ENCODE measurements at regions not wholly inside any gene's neighbourhood (a gene's known extent, or its start where the extent isn't known, plus 50 kb on each side); places are given as distances from the start of the nearest gene placed in this dataset.
A peak's percentile ranks its signal among the peaks of the same experiment; 100 is the strongest.

GRCh38 chr2:67476809-67477790 is 80.0 kb downstream of the ETAA1 start:
- DNase-seq (ENCODE audit: low spot score in 2 of 2): no peak
- TF ChIP-seq EP300 (IDR thresholded peaks at IDR 0.05): no peak
- TF ChIP-seq CTCF (IDR thresholded peaks at IDR 0.05): peak in 1 of 5 experiments; percentile 6
- TF ChIP-seq POLR2A (IDR thresholded peaks at IDR 0.05): no peak
- no peaks in the 10 kb centered on the region for H3K36me3 ChIP-seq
- H3K27ac ChIP-seq: no peak overlapping the region
- H3K4me1 ChIP-seq: peaks cover 0 to 11% (median 0%) of the 10 kb centered on the region in 4 donors
- WGBS, 2 donors: 18 to 27% methylated on average over 9 of the region's 9 CpGs
- H3K9me3 ChIP-seq: no peaks in the 10 kb centered on the region
- H3K4me3 ChIP-seq: no peak overlapping the region
- H3K27me3 ChIP-seq: no peaks in the 10 kb centered on the region

- no peaks in the 10 kb centered on the region for H3K9me3 ChIP-seq
- no peak overlapping the region for H3K4me3 ChIP-seq
- no peaks in the 10 kb centered on the region for H3K36me3 ChIP-seq
- no peak overlapping the region for H3K27ac ChIP-seq
- H3K4me1 ChIP-seq: peaks cover 0 to 11% (median 0%) of the 10 kb centered on the region in 4 donors
- TF ChIP-seq CTCF (IDR thresholded peaks at IDR 0.05) (no peak), EP300 (IDR thresholded peaks at IDR 0.05) (no peak), POLR2A (IDR thresholded peaks at IDR 0.05) (no peak)
- WGBS, 2 donors: 33 to 38% methylated on average over 1 of the region's 1 CpG
- H3K27me3 ChIP-seq: no peaks in the 10 kb centered on the region
- DNase-seq (ENCODE audit: low spot score in 2 of 2): no peak
Measured at GRCh38 chr2:67479261-67479660, 82.1 kb downstream of the ETAA1 start.

GRCh38 chr2:67485431-67485830 is 88.3 kb downstream of the ETAA1 start:
- H3K27me3 ChIP-seq: no peaks in the 10 kb centered on the region
- H3K9me3 ChIP-seq: no peaks in the 10 kb centered on the region
- 35 to 46% methylated on average over 2 of the region's 2 CpGs for WGBS, 2 donors
- no peaks in the 10 kb centered on the region for H3K4me1 ChIP-seq
- DNase-seq (ENCODE audit: low spot score in 2 of 2): no peak
- H3K27ac ChIP-seq: no peak overlapping the region
- H3K4me3 ChIP-seq: no peak overlapping the region
- H3K36me3 ChIP-seq: no peaks in the 10 kb centered on the region
- no peak for TF ChIP-seq EP300 (IDR thresholded peaks at IDR 0.05)
- no peak for TF ChIP-seq CTCF (IDR thresholded peaks at IDR 0.05)
- no peak for TF ChIP-seq POLR2A (IDR thresholded peaks at IDR 0.05)

GRCh38 chr2:67486041-67486796 is 89.1 kb downstream of the ETAA1 start:
- H3K27ac ChIP-seq: no peak overlapping the region
- no peaks in the 10 kb centered on the region for H3K9me3 ChIP-seq
- WGBS, 2 donors: 79 to 100% methylated on average over 1 of the region's 1 CpG
- TF ChIP-seq POLR2A (IDR thresholded peaks at IDR 0.05): no peak
- no peak for TF ChIP-seq CTCF (IDR thresholded peaks at IDR 0.05)
- TF ChIP-seq EP300 (IDR thresholded peaks at IDR 0.05): no peak
- DNase-seq (ENCODE audit: low spot score in 2 of 2): no peak
- no peaks in the 10 kb centered on the region for H3K27me3 ChIP-seq
- no peaks in the 10 kb centered on the region for H3K36me3 ChIP-seq
- no peak overlapping the region for H3K4me3 ChIP-seq
- no peaks in the 10 kb centered on the region for H3K4me1 ChIP-seq

GRCh38 chr2:67487993-67488392 is 90.9 kb downstream of the ETAA1 start:
- WGBS, 2 donors: 89 to 92% methylated on average over 4 of the region's 4 CpGs
- Histone ChIP-seq H3K27me3 (no peaks in the 10 kb centered on the region), H3K4me3 (no peak overlapping the region), H3K4me1 (no peaks in the 10 kb centered on the region), H3K9me3 (no peaks in the 10 kb centered on the region), H3K36me3 (no peaks in the 10 kb centered on the region), H3K27ac (no peak overlapping the region)
- no peak for DNase-seq (ENCODE audit: low spot score in 2 of 2)
- TF ChIP-seq EP300 (IDR thresholded peaks at IDR 0.05) (no peak), CTCF (IDR thresholded peaks at IDR 0.05) (no peak)

All from tibial nerve (tissue), 4 donors.